ENCODE measurements at regions not wholly inside any gene's neighbourhood (a gene's known extent, or its start where the extent isn't known, plus 50 kb on each side); places are given as distances from the start of the nearest gene placed in this dataset.
"Not testable (repeated sequence)": the region's sequence is repeated elsewhere in the genome, so short reads cannot be mapped to it uniquely, and the experiment has no call there.

- not testable (repeated sequence) for H3K27me3 ChIP-seq
Observed at GRCh38 chr6:58008001-58008335, 690.5 kb downstream of the PRIM2 start.

GRCh38 chr6:58011954-58012600, 694.6 kb downstream of the PRIM2 start:
- H3K27me3 ChIP-seq; H3K36me3 ChIP-seq; intact Hi-C loops (cut with DNase I); H3K9me3 ChIP-seq; DNase-seq (ENCODE audit: extremely low spot score in 2 of 2); H3K4me3 ChIP-seq; H3K27ac ChIP-seq; H3K4me1 ChIP-seq: not testable (repeated sequence)

More at GRCh38 chr6:58008001-58008335, 690.5 kb downstream of the PRIM2 start:
- H3K27ac ChIP-seq; DNase-seq (ENCODE audit: extremely low spot score in 2 of 2); H3K4me3 ChIP-seq; intact Hi-C loops (cut with DNase I); H3K36me3 ChIP-seq; H3K9me3 ChIP-seq; H3K4me1 ChIP-seq: not testable (repeated sequence)

- DNase-seq (ENCODE audit: extremely low spot score in 2 of 2); H3K4me1 ChIP-seq; H3K36me3 ChIP-seq; H3K27me3 ChIP-seq; intact Hi-C loops (cut with DNase I); H3K4me3 ChIP-seq; H3K27ac ChIP-seq; H3K9me3 ChIP-seq: not testable (repeated sequence)
Observed at GRCh38 chr6:58016614-58017013, 699.2 kb downstream of the PRIM2 start.

- H3K4me3 ChIP-seq; H3K4me1 ChIP-seq; H3K27me3 ChIP-seq; DNase-seq (ENCODE audit: extremely low spot score in 2 of 2); intact Hi-C loops (cut with DNase I); H3K27ac ChIP-seq; H3K9me3 ChIP-seq; H3K36me3 ChIP-seq: not testable (repeated sequence)
Observed at GRCh38 chr6:58028188-58028587, 710.8 kb downstream of the PRIM2 start.

- H3K4me1 ChIP-seq; DNase-seq (ENCODE audit: extremely low spot score in 2 of 2); H3K27ac ChIP-seq; H3K27me3 ChIP-seq; H3K4me3 ChIP-seq; H3K9me3 ChIP-seq; H3K36me3 ChIP-seq; intact Hi-C loops (cut with DNase I): not testable (repeated sequence)
Observed at GRCh38 chr6:58038213-58038612, 720.8 kb downstream of the PRIM2 start.

GRCh38 chr6:58046584-58046983, 729.2 kb downstream of the PRIM2 start:
- DNase-seq (ENCODE audit: extremely low spot score in 2 of 2); H3K4me1 ChIP-seq; intact Hi-C loops (cut with DNase I): not testable (repeated sequence)

GRCh38 chr6:58047389-58047788, 730.0 kb downstream of the PRIM2 start:
- H3K4me1 ChIP-seq; DNase-seq (ENCODE audit: extremely low spot score in 2 of 2); H3K36me3 ChIP-seq; H3K27me3 ChIP-seq; H3K4me3 ChIP-seq; H3K27ac ChIP-seq; intact Hi-C loops (cut with DNase I); H3K9me3 ChIP-seq: not testable (repeated sequence)

More at GRCh38 chr6:58046584-58046983, 729.2 kb downstream of the PRIM2 start:
- H3K4me3 ChIP-seq, H3K9me3 ChIP-seq, H3K27me3 ChIP-seq, H3K36me3 ChIP-seq, H3K27ac ChIP-seq: not testable (repeated sequence)

GRCh38 chr6:58047865-58048264, 730.4 kb downstream of the PRIM2 start:
- H3K36me3 ChIP-seq; H3K9me3 ChIP-seq; H3K4me3 ChIP-seq; H3K4me1 ChIP-seq; H3K27ac ChIP-seq; intact Hi-C loops (cut with DNase I); DNase-seq (ENCODE audit: extremely low spot score in 2 of 2); H3K27me3 ChIP-seq: not testable (repeated sequence)

- H3K4me1 ChIP-seq; DNase-seq (ENCODE audit: extremely low spot score in 2 of 2): not testable (repeated sequence)
Observed at GRCh38 chr6:58055465-58056176, 738.2 kb downstream of the PRIM2 start.

GRCh38 chr6:58059701-58060100, 742.3 kb downstream of the PRIM2 start:
- DNase-seq (ENCODE audit: extremely low spot score in 2 of 2); H3K4me3 ChIP-seq; H3K27ac ChIP-seq; H3K36me3 ChIP-seq; H3K4me1 ChIP-seq; H3K27me3 ChIP-seq; H3K9me3 ChIP-seq; intact Hi-C loops (cut with DNase I): not testable (repeated sequence)

More at GRCh38 chr6:58055465-58056176, 738.2 kb downstream of the PRIM2 start:
- H3K36me3 ChIP-seq; H3K27ac ChIP-seq; H3K4me3 ChIP-seq; intact Hi-C loops (cut with DNase I); H3K9me3 ChIP-seq; H3K27me3 ChIP-seq: not testable (repeated sequence)

GRCh38 chr6:58063542-58063941, 746.1 kb downstream of the PRIM2 start:
- H3K27ac ChIP-seq; H3K36me3 ChIP-seq; H3K27me3 ChIP-seq; H3K4me3 ChIP-seq; H3K9me3 ChIP-seq; DNase-seq (ENCODE audit: extremely low spot score in 2 of 2); intact Hi-C loops (cut with DNase I); H3K4me1 ChIP-seq: not testable (repeated sequence)

GRCh38 chr6:58067867-58068548, 750.6 kb downstream of the PRIM2 start:
- intact Hi-C loops (cut with DNase I); H3K27ac ChIP-seq; DNase-seq (ENCODE audit: extremely low spot score in 2 of 2); H3K27me3 ChIP-seq; H3K9me3 ChIP-seq; H3K4me1 ChIP-seq; H3K36me3 ChIP-seq; H3K4me3 ChIP-seq: not testable (repeated sequence)

Data from vagina (tissue), 2 donors.